ENCODE measurements at regions not wholly inside any gene's neighbourhood (a gene's known extent, or its start where the extent isn't known, plus 50 kb on each side); places are given as distances from the start of the nearest gene placed in this dataset.

DNA sequence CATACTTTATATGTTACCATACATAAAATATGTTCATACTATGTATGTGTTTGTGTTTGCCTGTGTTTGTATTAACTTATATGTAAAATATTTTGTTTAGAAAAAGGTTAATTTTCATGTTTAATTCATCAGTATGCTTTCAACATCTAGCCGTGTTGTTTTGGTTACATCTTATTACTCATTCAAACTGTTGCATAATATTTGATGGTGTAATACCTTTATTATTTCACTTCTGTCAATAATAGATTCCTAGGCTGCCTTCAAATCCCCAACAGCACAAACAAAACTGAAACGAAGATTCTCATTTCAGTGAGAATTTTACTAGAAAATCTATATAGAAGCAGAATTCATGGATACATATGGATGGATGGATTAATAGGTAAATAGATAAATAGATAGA is 462.3 kb upstream of the ADGRL3 start:
- Histone ChIP-seq H3K27me3 (replicated peaks) (no peaks in the 10 kb centered on the region), H3K4me3 (ENCODE audit: low read depth, low read length) (no peak overlapping the region), H3K27ac (no peak overlapping the region), H3K36me3 (replicated peaks) (no peaks in the 10 kb centered on the region)
- TF ChIP-seq, protein P1, sequence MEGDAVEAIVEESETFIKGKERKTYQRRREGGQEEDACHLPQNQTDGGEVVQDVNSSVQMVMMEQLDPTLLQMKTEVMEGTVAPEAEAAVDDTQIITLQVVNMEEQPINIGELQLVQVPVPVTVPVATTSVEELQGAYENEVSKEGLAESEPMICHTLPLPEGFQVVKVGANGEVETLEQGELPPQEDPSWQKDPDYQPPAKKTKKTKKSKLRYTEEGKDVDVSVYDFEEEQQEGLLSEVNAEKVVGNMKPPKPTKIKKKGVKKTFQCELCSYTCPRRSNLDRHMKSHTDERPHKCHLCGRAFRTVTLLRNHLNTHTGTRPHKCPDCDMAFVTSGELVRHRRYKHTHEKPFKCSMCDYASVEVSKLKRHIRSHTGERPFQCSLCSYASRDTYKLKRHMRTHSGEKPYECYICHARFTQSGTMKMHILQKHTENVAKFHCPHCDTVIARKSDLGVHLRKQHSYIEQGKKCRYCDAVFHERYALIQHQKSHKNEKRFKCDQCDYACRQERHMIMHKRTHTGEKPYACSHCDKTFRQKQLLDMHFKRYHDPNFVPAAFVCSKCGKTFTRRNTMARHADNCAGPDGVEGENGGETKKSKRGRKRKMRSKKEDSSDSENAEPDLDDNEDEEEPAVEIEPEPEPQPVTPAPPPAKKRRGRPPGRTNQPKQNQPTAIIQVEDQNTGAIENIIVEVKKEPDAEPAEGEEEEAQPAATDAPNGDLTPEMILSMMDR (IDR thresholded peaks at IDR 0.05; ENCODE audit: low read depth, low read length, missing control alignments), result no peak
- no peak for DNase-seq
- in situ Hi-C loops (cut with HindIII; ENCODE audit: low pct_ligation_motif_present, low sequenced_read_pairs), result no loop called here

GRCh38 chr4:60743654-60744053 is 456.5 kb upstream of the ADGRL3 start:
- no peak for DNase-seq
- no peaks in the 10 kb centered on the region for H3K27me3 ChIP-seq (replicated peaks)
- no peak overlapping the region for H3K27ac ChIP-seq
- H3K4me3 ChIP-seq (ENCODE audit: low read depth, low read length), result no peak overlapping the region
- no peaks in the 10 kb centered on the region for H3K36me3 ChIP-seq (replicated peaks)
- in situ Hi-C loops (cut with HindIII; ENCODE audit: low pct_ligation_motif_present, low sequenced_read_pairs), result no loop called here
- TF ChIP-seq, protein P1 (IDR thresholded peaks at IDR 0.05; ENCODE audit: low read depth, low read length, missing control alignments), result no peak

- no peak for DNase-seq
- Histone ChIP-seq H3K27ac (no peak overlapping the region), H3K36me3 (replicated peaks) (no peaks in the 10 kb centered on the region), H3K27me3 (replicated peaks) (no peaks in the 10 kb centered on the region), H3K4me3 (ENCODE audit: low read depth, low read length) (no peak overlapping the region)
- TF ChIP-seq, protein P1 (IDR thresholded peaks at IDR 0.05; ENCODE audit: low read depth, low read length, missing control alignments), result peak; percentile 59
- in situ Hi-C loops (cut with HindIII; ENCODE audit: low pct_ligation_motif_present, low sequenced_read_pairs), result no loop called here
These were observed 455.4 kb upstream of the ADGRL3 start for GRCh38 chr4:60744767-60745166.

- Histone ChIP-seq H3K27ac (no peak overlapping the region), H3K36me3 (replicated peaks) (no peaks in the 10 kb centered on the region), H3K27me3 (replicated peaks) (no peaks in the 10 kb centered on the region), H3K4me3 (ENCODE audit: low read depth, low read length) (no peak overlapping the region)
- TF ChIP-seq, protein P1 (IDR thresholded peaks at IDR 0.05; ENCODE audit: low read depth, low read length, missing control alignments), result no peak
- no peak for DNase-seq
- in situ Hi-C loops (cut with HindIII; ENCODE audit: low pct_ligation_motif_present, low sequenced_read_pairs), result no loop called here
These were observed 454.1 kb upstream of the ADGRL3 start for GRCh38 chr4:60745800-60746571.

- TF ChIP-seq, protein P1 (IDR thresholded peaks at IDR 0.05; ENCODE audit: low read depth, low read length, missing control alignments), result no peak
- DNase-seq, result no peak
- in situ Hi-C loops (cut with HindIII; ENCODE audit: low pct_ligation_motif_present, low sequenced_read_pairs), result no loop called here
- no peak overlapping the region for H3K4me3 ChIP-seq (ENCODE audit: low read depth, low read length)
- H3K36me3 ChIP-seq (replicated peaks), result no peaks in the 10 kb centered on the region
- no peaks in the 10 kb centered on the region for H3K27me3 ChIP-seq (replicated peaks)
- H3K27ac ChIP-seq, result no peak overlapping the region
These were observed 449.2 kb upstream of the ADGRL3 start for GRCh38 chr4:60750962-60751361.
